ENCODE measurements at regions not wholly inside any gene's neighbourhood (a gene's known extent, or its start where the extent isn't known, plus 50 kb on each side); places are given as distances from the start of the nearest gene placed in this dataset.
"Not testable (repeated sequence)": the region's sequence is repeated elsewhere in the genome, so short reads cannot be mapped to it uniquely, and the experiment has no call there.

GRCh38 chr2:4049463-4049862, 346.1 kb downstream of the DCDC2C start:
- DNase-seq = no peak

- DNase-seq = peak; percentile 5 to 44
Measured at GRCh38 chr2:4053769-4054493, 350.6 kb downstream of the DCDC2C start.

GRCh38 chr2:4066217-4066616, 362.8 kb downstream of the DCDC2C start:
- no peak for DNase-seq

GRCh38 chr2:4073026-4073569, 369.7 kb downstream of the DCDC2C start:
- no peak for DNase-seq

- no peak for DNase-seq
Measured at GRCh38 chr2:4077017-4077416, 373.6 kb downstream of the DCDC2C start.

GRCh38 chr2:4085186-4085585, 381.8 kb downstream of the DCDC2C start:
- no peak for DNase-seq

GRCh38 chr2:4090668-4091630, 387.6 kb downstream of the DCDC2C start:
- no peak for DNase-seq

- no peak for DNase-seq
Measured at GRCh38 chr2:4091869-4092268, 388.5 kb downstream of the DCDC2C start.

GRCh38 chr2:4094743-4095142, 391.4 kb downstream of the DCDC2C start:
- no peak for DNase-seq

GRCh38 chr2:4096978-4097766, 393.8 kb downstream of the DCDC2C start:
- DNase-seq = no peak

GRCh38 chr2:4098137-4098536, 394.8 kb downstream of the DCDC2C start:
- DNase-seq = no peak

GRCh38 chr2:4101936-4102335, 398.6 kb downstream of the DCDC2C start:
- DNase-seq = peak in 1 of 2 experiments; percentile 3

- no peak for DNase-seq
Measured at GRCh38 chr2:4107179-4107578, 403.8 kb downstream of the DCDC2C start.

GRCh38 chr2:4110273-4110672, 406.9 kb downstream of the DCDC2C start:
- no peak for DNase-seq

- DNase-seq = not testable (repeated sequence)
Measured at GRCh38 chr2:4115435-4115834, 412.1 kb downstream of the DCDC2C start.

- DNase-seq = no peak
Measured at GRCh38 chr2:4122726-4123125, 419.4 kb downstream of the DCDC2C start.

- peak in 1 of 2 experiments; percentile 17 for DNase-seq
Measured at GRCh38 chr2:4130651-4131050, 427.3 kb downstream of the DCDC2C start.

- peak; percentile 82 to 84 for DNase-seq
Measured at GRCh38 chr2:4134551-4135550, 431.5 kb downstream of the DCDC2C start.

- DNase-seq = peak; percentile 21 to 38
Measured at GRCh38 chr2:4135765-4136164, 432.4 kb downstream of the DCDC2C start.

GRCh38 chr2:4139316-4139715, 435.9 kb downstream of the DCDC2C start:
- DNase-seq = no peak

GRCh38 chr2:4139731-4140130, 436.4 kb downstream of the DCDC2C start:
- no peak for DNase-seq

All from Kasumi-1 (cell line).